ENCODE measurements at regions not wholly inside any gene's neighbourhood (a gene's known extent, or its start where the extent isn't known, plus 50 kb on each side); places are given as distances from the start of the nearest gene placed in this dataset.

- peaks cover 0 to 6% (median 0%) of the 10 kb centered on the region in 11 experiments; a peak in 2 of 22 replicates for H4K20me1 ChIP-seq
- H3K9ac ChIP-seq, result no peak overlapping the region
- no peak overlapping the region for H3K4me3 ChIP-seq
- no peaks in the 10 kb centered on the region for H3K27me3 ChIP-seq
- H3K27ac ChIP-seq, result no peak overlapping the region
- H3K9me3 ChIP-seq (replicated peaks in 1 of 11), result peaks cover 13 to 26% (median 18%) of the 10 kb centered on the region in 11 experiments
- no peak for TF ChIP-seq Cebpa-rat (IDR thresholded peaks at IDR 0.05)
- peaks cover 4 to 20% (median 6%) of the 10 kb centered on the region in 10 experiments for H3K4me1 ChIP-seq
- no peaks in the 10 kb centered on the region for H3K36me3 ChIP-seq
- peak overlapping the region in 1 of 11 experiments; percentile 28; a peak in 2 of 22 replicates for H3K4me2 ChIP-seq
Measured at GRCh38 chr2:579961-580360, 97.2 kb downstream of the TMEM18 start.

GRCh38 chr2:579351-579886 lies 97.8 kb downstream of the TMEM18 start:
- H3K9ac ChIP-seq, result no peak overlapping the region
- peaks cover 0 to under 1% (median 0%) of the 10 kb centered on the region in 11 experiments; a peak in 2 of 22 replicates for H4K20me1 ChIP-seq
- H3K4me1 ChIP-seq, result peaks cover 0 to 15% (median under 1%) of the 10 kb centered on the region in 10 experiments; a peak in 11 of 20 replicates
- no peaks in the 10 kb centered on the region for H3K27me3 ChIP-seq
- no peaks in the 10 kb centered on the region for H3K36me3 ChIP-seq
- H3K9me3 ChIP-seq (replicated peaks in 1 of 11), result peaks cover 13 to 26% (median 18%) of the 10 kb centered on the region in 11 experiments
- peak overlapping the region in 1 of 11 experiments; percentile 9; a peak in 2 of 22 replicates for H3K4me2 ChIP-seq
- no peak overlapping the region for H3K27ac ChIP-seq
- no peak for TF ChIP-seq Cebpa-rat (IDR thresholded peaks at IDR 0.05)
- no peak overlapping the region for H3K4me3 ChIP-seq

GRCh38 chr2:576292-576691 lies 100.9 kb downstream of the TMEM18 start:
- Histone ChIP-seq H3K27me3 (no peaks in the 10 kb centered on the region), H3K4me1 (peaks cover 0 to 12% (median 0%) of the 10 kb centered on the region in 10 experiments; a peak in 5 of 20 replicates), H3K9me3 (replicated peaks in 1 of 11) (peaks cover 18 to 37% (median 28%) of the 10 kb centered on the region in 11 experiments), H3K4me2 (no peak overlapping the region), H3K36me3 (no peaks in the 10 kb centered on the region), H3K9ac (no peak overlapping the region), H4K20me1 (no peaks in the 10 kb centered on the region), H3K4me3 (no peak overlapping the region), H3K27ac (no peak overlapping the region)
- no peak for TF ChIP-seq Cebpa-rat (IDR thresholded peaks at IDR 0.05)

GRCh38 chr2:575727-576236 lies 101.4 kb downstream of the TMEM18 start:
- Histone ChIP-seq H3K9ac (no peak overlapping the region), H3K36me3 (no peaks in the 10 kb centered on the region), H3K4me2 (no peak overlapping the region), H3K27ac (no peak overlapping the region), H3K27me3 (no peaks in the 10 kb centered on the region), H4K20me1 (no peaks in the 10 kb centered on the region), H3K4me1 (peaks cover 0 to 12% (median 0%) of the 10 kb centered on the region in 10 experiments; a peak in 5 of 20 replicates), H3K4me3 (no peak overlapping the region), H3K9me3 (replicated peaks in 1 of 11) (peaks cover 22 to 42% (median 33%) of the 10 kb centered on the region in 11 experiments)
- 0 out of 22 replicates have a peak, but pooled peaks of 1 of the 11 experiments have one; percentile 16 for TF ChIP-seq Cebpa-rat (IDR thresholded peaks at IDR 0.05)

- H4K20me1 ChIP-seq, result no peaks in the 10 kb centered on the region
- no peak overlapping the region for H3K9ac ChIP-seq
- H3K27me3 ChIP-seq, result no peaks in the 10 kb centered on the region
- peaks cover 0 to 10% (median 0%) of the 10 kb centered on the region in 10 experiments; a peak in 5 of 20 replicates for H3K4me1 ChIP-seq
- H3K9me3 ChIP-seq (replicated peaks in 1 of 11), result peaks cover 22 to 48% (median 38%) of the 10 kb centered on the region in 11 experiments
- no peak overlapping the region for H3K27ac ChIP-seq
- TF ChIP-seq Cebpa-rat (IDR thresholded peaks at IDR 0.05), result no peak
- no peak overlapping the region for H3K4me3 ChIP-seq
- H3K4me2 ChIP-seq, result no peak overlapping the region
- no peaks in the 10 kb centered on the region for H3K36me3 ChIP-seq
Measured at GRCh38 chr2:575030-575726, 102.0 kb downstream of the TMEM18 start.

- no peak for TF ChIP-seq Cebpa-rat (IDR thresholded peaks at IDR 0.05)
- no peaks in the 10 kb centered on the region for H4K20me1 ChIP-seq
Measured at GRCh38 chr2:573805-574392, 103.3 kb downstream of the TMEM18 start.

GRCh38 chr2:573025-573424 lies 104.2 kb downstream of the TMEM18 start:
- Histone ChIP-seq H3K4me1 (no peaks in the 10 kb centered on the region), H3K27me3 (no peaks in the 10 kb centered on the region), H3K4me2 (no peak overlapping the region), H3K9ac (no peak overlapping the region), H3K9me3 (replicated peaks in 1 of 11) (peaks cover 22 to 46% (median 38%) of the 10 kb centered on the region in 11 experiments), H3K27ac (no peak overlapping the region), H3K36me3 (no peaks in the 10 kb centered on the region), H3K4me3 (no peak overlapping the region), H4K20me1 (no peaks in the 10 kb centered on the region)
- TF ChIP-seq Cebpa-rat (IDR thresholded peaks at IDR 0.05), result no peak

More at GRCh38 chr2:573805-574392, 103.3 kb downstream of the TMEM18 start:
- H3K4me1 ChIP-seq, result no peaks in the 10 kb centered on the region
- no peaks in the 10 kb centered on the region for H3K27me3 ChIP-seq
- no peak overlapping the region for H3K9ac ChIP-seq
- no peak overlapping the region for H3K4me3 ChIP-seq
- H3K9me3 ChIP-seq (replicated peaks in 1 of 11), result peaks cover 22 to 49% (median 38%) of the 10 kb centered on the region in 11 experiments
- no peak overlapping the region for H3K4me2 ChIP-seq
- H3K36me3 ChIP-seq, result no peaks in the 10 kb centered on the region
- no peak overlapping the region for H3K27ac ChIP-seq

GRCh38 chr2:569681-570080 lies 107.5 kb downstream of the TMEM18 start:
- peaks cover 8 to 23% (median 20%) of the 10 kb centered on the region in 11 experiments for H3K9me3 ChIP-seq (replicated peaks in 1 of 11)
- H3K27ac ChIP-seq, result no peak overlapping the region
- TF ChIP-seq Cebpa-rat (IDR thresholded peaks at IDR 0.05), result no peak
- H3K36me3 ChIP-seq, result no peaks in the 10 kb centered on the region
- no peak overlapping the region for H3K4me3 ChIP-seq
- H3K4me1 ChIP-seq, result no peaks in the 10 kb centered on the region
- no peak overlapping the region for H3K9ac ChIP-seq
- no peaks in the 10 kb centered on the region for H4K20me1 ChIP-seq
- H3K27me3 ChIP-seq, result no peaks in the 10 kb centered on the region
- H3K4me2 ChIP-seq, result no peak overlapping the region

- H4K20me1 ChIP-seq, result no peaks in the 10 kb centered on the region
- no peaks in the 10 kb centered on the region for H3K4me1 ChIP-seq
- H3K4me3 ChIP-seq, result no peak overlapping the region
- no peak overlapping the region for H3K9ac ChIP-seq
- no peak overlapping the region for H3K27ac ChIP-seq
- H3K36me3 ChIP-seq, result no peaks in the 10 kb centered on the region
- H3K4me2 ChIP-seq, result no peak overlapping the region
- H3K9me3 ChIP-seq (replicated peaks in 1 of 11), result peaks cover 8 to 23% (median 20%) of the 10 kb centered on the region in 11 experiments
- H3K27me3 ChIP-seq, result no peaks in the 10 kb centered on the region
- no peak for TF ChIP-seq Cebpa-rat (IDR thresholded peaks at IDR 0.05)
Measured at GRCh38 chr2:568639-569235, 108.5 kb downstream of the TMEM18 start.
